SK-N-MC (cell line): ENCODE measurements at regions not wholly inside any gene's neighbourhood (a gene's known extent, or its start where the extent isn't known, plus 50 kb on each side); places are given as distances from the start of the nearest gene placed in this dataset.

ENCODE experiments used
- EZH2 ChIP-seq: fragments of 200-600 bp; sonication (generic); IDR thresholded peaks from one replicate; pipeline ENCODE4 v1.6.1; 2017; ENCODE audit warnings: antibody characterized with exemption
- POLR2AphosphoS5 ChIP-seq: IDR thresholded peaks from 2 replicates; pipeline ENCODE4 v1.6.1; 2012; ENCODE audit warnings: mild to moderate bottlenecking, low read depth, low read length, borderline replicate concordance

DNA sequence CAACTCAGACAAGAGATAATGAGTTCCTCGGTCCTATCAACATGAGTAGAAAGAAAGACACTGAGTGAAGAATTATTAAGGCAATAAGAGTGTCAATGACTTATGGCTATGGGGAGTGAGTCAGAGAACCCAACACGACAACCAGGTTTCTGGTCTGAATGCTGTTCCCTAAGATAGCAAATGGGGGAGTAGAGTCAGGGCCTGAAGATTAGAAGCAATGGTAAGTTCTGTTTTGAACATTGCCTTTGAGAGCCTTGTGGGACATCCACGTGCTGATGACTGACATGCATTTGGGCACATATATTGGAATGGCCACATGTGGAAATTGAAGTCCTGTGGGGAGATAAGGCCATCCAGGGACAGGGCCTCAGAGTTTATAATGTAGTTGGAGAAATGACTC lies 254.4 kb upstream of the TCF21 start:
- TF ChIP-seq EZH2 = no peak
- no peak for TF ChIP-seq POLR2AphosphoS5
